HEK293 (cell line): ENCODE measurements at regions not wholly inside any gene's neighbourhood (a gene's known extent, or its start where the extent isn't known, plus 50 kb on each side); places are given as distances from the start of the nearest gene placed in this dataset.

Source experiments
- CTCF ChIA-PET: fragments of 350-600 bp; formaldehyde crosslinking; extraction: SDS; loops from one replicate; lab custom pipeline; 2021; ENCODE audit warnings: antibody characterized with exemption; lab: Yijun Ruan, JAX
- POLR2A ChIA-PET: fragments of 300-600 bp; formaldehyde crosslinking; extraction: SDS; loops from one replicate; lab custom pipeline; 2020; ENCODE audit warnings: antibody characterized with exemption, inconsistent platforms; lab: Yijun Ruan, JAX
- H3K27ac ChIP-seq: fragments of 200-500 bp; sonication (Bioruptor generic); 2 replicates; pipeline ENCODE4 v1.5.1; 2014; ENCODE audit warnings: low read depth, low read length, control low read depth, inconsistent platforms; ENCODE audit errors: extremely low read depth
- H3K36me3 ChIP-seq, 2 experiments: fragments of 200-500 bp in 1 of 2; sonication (Bioruptor generic) in 1 of 2; 1 replicate in 1 of 2; 2 replicates in 1 of 2; pipeline ENCODE4 v1.5.1; 2014 to 2017; ENCODE audit warnings: inconsistent platforms in 2 of 2, low read length in 2 of 2; ENCODE audit not compliant: control insufficient read depth in 2 of 2, insufficient read depth in 1 of 2
- H3K4me1 ChIP-seq: fragments of 200-500 bp; sonication (Bioruptor generic); 2 replicates; pipeline ENCODE4 v1.5.1; 2014; ENCODE audit warnings: mild to moderate bottlenecking, low read length, inconsistent platforms; ENCODE audit not compliant: control insufficient read depth, insufficient read depth
- H3K4me3 ChIP-seq: 2 replicates; pipeline ENCODE4 v1.5.1; 2011; ENCODE audit warnings: low read depth, mild to moderate bottlenecking, control low read depth, low read length, moderate library complexity
- H3K9me3 ChIP-seq: fragments of 200-500 bp; sonication (Bioruptor generic); 2 replicates; pipeline ENCODE4 v1.5.1; 2014; ENCODE audit warnings: low read depth, low read length, inconsistent platforms; ENCODE audit not compliant: control insufficient read depth, insufficient read depth
- MZF1 ChIP-seq: fragments of 450-650 bp; formaldehyde crosslinking; IDR thresholded peaks from 2 replicates; pipeline ENCODE4 v1.5.1; 2017; ENCODE audit warnings: missing biosample characterization, missing genetic modification characterization, borderline replicate concordance
- SALL2 ChIP-seq: fragments of 450-650 bp; formaldehyde crosslinking; IDR thresholded peaks from 2 replicates; pipeline ENCODE4 v1.5.0; 2017; ENCODE audit warnings: missing biosample characterization, mild to moderate bottlenecking, missing genetic modification characterization, borderline replicate concordance
- SCRT2 ChIP-seq: fragments of 450-650 bp; formaldehyde crosslinking; IDR thresholded peaks from 2 replicates; pipeline ENCODE4 v1.5.1; 2016; ENCODE audit warnings: missing biosample characterization, missing genetic modification characterization
- SETDB1 ChIP-seq: IDR thresholded peaks from one replicate; pipeline ENCODE4 v1.6.1; 2017; ENCODE audit warnings: mild to moderate bottlenecking, low read length, moderate library complexity, mixed read lengths; ENCODE audit not compliant: insufficient read length
- SP2 ChIP-seq: fragments of 450-650 bp; formaldehyde crosslinking; IDR thresholded peaks from 2 replicates; pipeline ENCODE4 v1.5.1; 2016; ENCODE audit warnings: missing biosample characterization, missing genetic modification characterization
- ZBTB48 ChIP-seq: fragments of 450-650 bp; formaldehyde crosslinking; IDR thresholded peaks from 2 replicates; pipeline ENCODE4 v1.5.1; 2016; ENCODE audit warnings: missing biosample characterization, missing genetic modification characterization
- ZBTB6 ChIP-seq: fragments of 450-650 bp; formaldehyde crosslinking; IDR thresholded peaks from 2 replicates; pipeline ENCODE4 v1.5.1; 2017; ENCODE audit warnings: missing biosample characterization, missing genetic modification characterization
- ZFHX2 ChIP-seq: fragments of 450-650 bp; formaldehyde crosslinking; conservative IDR thresholded peaks from 2 replicates; pipeline ENCODE4 v1.5.1; 2016; ENCODE audit warnings: missing biosample characterization, missing genetic modification characterization
- ZNF157 ChIP-seq: fragments of 450-650 bp; formaldehyde crosslinking; IDR thresholded peaks from 2 replicates; pipeline ENCODE4 v1.5.1; 2016; ENCODE audit warnings: missing biosample characterization, missing genetic modification characterization
- ZNF16 ChIP-seq: fragments of 450-650 bp; formaldehyde crosslinking; IDR thresholded peaks from 2 replicates; pipeline ENCODE4 v1.5.1; 2016; ENCODE audit warnings: low read depth, missing biosample characterization, missing genetic modification characterization
- ZNF184 ChIP-seq: fragments of 450-650 bp; IDR thresholded peaks from 2 replicates; pipeline ENCODE4 v1.5.1; 2018; ENCODE audit warnings: missing biosample characterization, mild to moderate bottlenecking, missing genetic modification characterization
- ZNF23 ChIP-seq: fragments of 450-650 bp; formaldehyde crosslinking; IDR thresholded peaks from 2 replicates; pipeline ENCODE4 v1.5.1; 2016; ENCODE audit warnings: missing biosample characterization, missing genetic modification characterization, borderline replicate concordance
- ZNF266 ChIP-seq: fragments of 450-650 bp; formaldehyde crosslinking; IDR thresholded peaks from 2 replicates; pipeline ENCODE4 v1.5.1; 2016; ENCODE audit warnings: missing biosample characterization, missing genetic modification characterization, low read depth
- ZNF274 ChIP-seq, 2 experiments: fragments of 200-500 bp in 1 of 2; fragments of 450-650 bp in 1 of 2; sonication (Bioruptor generic) in 1 of 2; formaldehyde crosslinking in 1 of 2; IDR thresholded peaks; 2 replicates each; pipeline versions ENCODE4 v1.5.1 to v1.6.1; 2014 to 2016; ENCODE audit warnings: borderline replicate concordance in 1 of 2, inconsistent platforms in 1 of 2, low read length in 1 of 2, missing biosample characterization in 1 of 2, missing genetic modification characterization in 1 of 2
- ZNF302 ChIP-seq: fragments of 450-650 bp; formaldehyde crosslinking; IDR thresholded peaks from 2 replicates; pipeline ENCODE4 v1.5.1; 2016; ENCODE audit warnings: missing biosample characterization, missing genetic modification characterization, low read depth
- ZNF324 ChIP-seq: fragments of 450-650 bp; formaldehyde crosslinking; IDR thresholded peaks from 2 replicates; pipeline ENCODE4 v1.5.1; 2016; ENCODE audit warnings: missing biosample characterization, missing genetic modification characterization
- ZNF354C ChIP-seq: fragments of 450-650 bp; formaldehyde crosslinking; IDR thresholded peaks from 2 replicates; pipeline ENCODE4 v1.5.1; 2016; ENCODE audit warnings: missing biosample characterization, missing genetic modification characterization, low read depth, borderline replicate concordance
- ZNF416 ChIP-seq: fragments of 450-650 bp; formaldehyde crosslinking; IDR thresholded peaks from 2 replicates; pipeline ENCODE4 v1.5.1; 2016; ENCODE audit warnings: missing biosample characterization, missing genetic modification characterization
- ZNF426 ChIP-seq: fragments of 450-650 bp; formaldehyde crosslinking; IDR thresholded peaks from 2 replicates; pipeline ENCODE4 v1.5.1; 2017; ENCODE audit warnings: missing biosample characterization, missing genetic modification characterization, mild to moderate bottlenecking, inconsistent platforms, moderate library complexity
- ZNF433 ChIP-seq: fragments of 450-650 bp; formaldehyde crosslinking; IDR thresholded peaks from 2 replicates; pipeline ENCODE4 v1.5.1; 2016; ENCODE audit warnings: missing biosample characterization, missing genetic modification characterization, low read depth
- ZNF549 ChIP-seq: fragments of 450-650 bp; IDR thresholded peaks from 2 replicates; pipeline ENCODE4 v1.5.1; 2018; ENCODE audit warnings: missing biosample characterization, missing genetic modification characterization, mild to moderate bottlenecking, inconsistent platforms, moderate library complexity
- ZNF600 ChIP-seq: fragments of 450-650 bp; formaldehyde crosslinking; IDR thresholded peaks from 2 replicates; pipeline ENCODE4 v1.5.1; 2016; ENCODE audit warnings: missing biosample characterization, missing genetic modification characterization
- ZNF660 ChIP-seq: fragments of 450-650 bp; IDR thresholded peaks from 2 replicates; pipeline ENCODE4 v1.5.1; 2018; ENCODE audit warnings: missing biosample characterization, mild to moderate bottlenecking, missing genetic modification characterization
- ZNF692 ChIP-seq: fragments of 450-650 bp; formaldehyde crosslinking; IDR thresholded peaks from 2 replicates; pipeline ENCODE4 v1.5.1; 2016; ENCODE audit warnings: missing biosample characterization, missing genetic modification characterization
- ZNF747 ChIP-seq: fragments of 450-650 bp; formaldehyde crosslinking; IDR thresholded peaks from 2 replicates; pipeline ENCODE4 v1.5.1; 2016; ENCODE audit warnings: missing biosample characterization, missing genetic modification characterization

- no peaks in the 10 kb centered on the region for H3K9me3 ChIP-seq
- ChIA-PET POLR2A (no interaction called here), CTCF (no interaction called here)
- TF ChIP-seq ZNF426 (tag by site-specific recombination) (no peak), MZF1 (tag by site-specific recombination) (no peak), ZNF433 (tag by site-specific recombination) (no peak), ZBTB48 (no peak), SALL2 (tag by site-specific recombination) (no peak), ZNF23 (tag by site-specific recombination) (no peak), ZBTB6 (tag by site-specific recombination) (no peak), ZNF354C (tag by site-specific recombination) (no peak), ZNF274 (IDR thresholded peaks at IDR 0.05; ENCODE audit: low read length) (no peak), ZNF274 (tag by site-specific recombination; IDR thresholded peaks at IDR 0.05; ENCODE audit: borderline replicate concordance) (no peak)
- H3K4me1 ChIP-seq, result no peaks in the 10 kb centered on the region
- no peak overlapping the region for H3K4me3 ChIP-seq
- no peaks in the 10 kb centered on the region for H3K36me3 ChIP-seq
- no peak overlapping the region for H3K27ac ChIP-seq
These were observed 92.8 kb downstream of the ZIC4 start for GRCh38 chr3:147313513-147313912.

GRCh38 chr3:147312786-147313280, 93.5 kb downstream of the ZIC4 start:
- Histone ChIP-seq H3K4me1 (no peaks in the 10 kb centered on the region), H3K27ac (no peak overlapping the region), H3K36me3 (no peaks in the 10 kb centered on the region), H3K4me3 (no peak overlapping the region), H3K9me3 (no peaks in the 10 kb centered on the region)
- CTCF ChIA-PET, result interaction anchor here (0.6 kb wide), 1 partner anchor 1398 kb away, joined by 3 read pairs; no protein-coding TSS in a partner anchor
- POLR2A ChIA-PET, result no interaction called here
- TF ChIP-seq ZNF157, result no peak
- TF ChIP-seq ZNF660, result no peak
- TF ChIP-seq ZNF549, result no peak
- no peak for TF ChIP-seq SP2 (tag by site-specific recombination)
- TF ChIP-seq ZNF16 (tag by site-specific recombination), result no peak
- TF ChIP-seq ZNF416 (tag by site-specific recombination), result no peak
- TF ChIP-seq SETDB1, result no peak
- no peak for TF ChIP-seq ZNF23 (tag by site-specific recombination)
- no peak for TF ChIP-seq SCRT2 (tag by site-specific recombination)
- no peak for TF ChIP-seq ZNF184 (tag by site-specific recombination)
- no peak for TF ChIP-seq ZNF302
- TF ChIP-seq ZNF324 (tag by site-specific recombination), result no peak
- TF ChIP-seq ZNF747 (tag by site-specific recombination), result no peak
- no peak for TF ChIP-seq ZFHX2 (tag by site-specific recombination)
- no peak for TF ChIP-seq ZNF266 (tag by site-specific recombination)
- no peak for TF ChIP-seq ZNF692
- no peak for TF ChIP-seq ZNF600 (tag by site-specific recombination)
